SK-N-DZ (cell line): ENCODE measurements at regions not wholly inside any gene's neighbourhood (a gene's known extent, or its start where the extent isn't known, plus 50 kb on each side); places are given as distances from the start of the nearest gene placed in this dataset.

Experiments used
- DNase-seq: peaks from one replicate; pipeline ENCODE4 v3.0.0-alpha.2; 2015; ENCODE audit warnings: low spot score

DNA sequence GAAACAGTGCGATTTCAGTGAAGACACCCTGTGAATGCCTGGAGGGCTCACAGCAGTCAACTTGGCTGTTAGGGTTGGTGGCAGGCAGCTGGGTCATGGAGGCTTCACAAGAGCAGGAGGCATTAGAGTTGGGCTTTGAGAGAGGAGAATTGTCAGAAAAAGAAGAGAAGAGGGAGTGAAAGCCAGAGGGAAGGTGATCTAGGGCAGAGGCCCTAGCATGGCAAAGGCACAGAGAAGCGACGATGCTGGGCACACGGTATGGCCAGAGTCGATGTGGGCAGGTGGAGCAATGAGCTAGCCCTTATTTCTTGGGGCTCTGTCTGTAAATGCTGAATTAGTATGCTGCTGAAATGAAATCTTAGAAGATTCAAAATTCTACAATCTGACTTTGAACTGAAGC lies 52.6 kb upstream of the OLFM4 start:
- DNase-seq, result no peak

DNA sequence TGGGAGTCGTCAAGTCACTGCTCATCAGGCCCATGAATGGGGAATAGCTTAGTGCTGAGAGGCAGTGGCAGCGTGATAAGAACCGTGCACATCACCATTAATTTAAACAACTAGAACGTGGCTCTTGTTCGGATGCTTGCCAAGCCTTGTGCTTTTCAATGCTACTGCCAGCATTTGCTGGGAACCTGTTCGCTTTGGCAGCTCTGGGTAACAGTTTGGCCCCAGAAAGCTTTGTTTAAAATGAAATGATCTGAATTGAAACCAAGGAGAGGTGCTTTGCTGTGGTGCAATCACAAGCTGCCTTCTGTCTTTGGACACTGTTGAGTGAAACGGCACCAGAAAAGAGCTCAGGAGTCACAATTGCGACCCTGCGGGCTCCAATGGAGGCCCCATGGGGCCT lies 53.5 kb upstream of the OLFM4 start:
- no peak for DNase-seq

DNA sequence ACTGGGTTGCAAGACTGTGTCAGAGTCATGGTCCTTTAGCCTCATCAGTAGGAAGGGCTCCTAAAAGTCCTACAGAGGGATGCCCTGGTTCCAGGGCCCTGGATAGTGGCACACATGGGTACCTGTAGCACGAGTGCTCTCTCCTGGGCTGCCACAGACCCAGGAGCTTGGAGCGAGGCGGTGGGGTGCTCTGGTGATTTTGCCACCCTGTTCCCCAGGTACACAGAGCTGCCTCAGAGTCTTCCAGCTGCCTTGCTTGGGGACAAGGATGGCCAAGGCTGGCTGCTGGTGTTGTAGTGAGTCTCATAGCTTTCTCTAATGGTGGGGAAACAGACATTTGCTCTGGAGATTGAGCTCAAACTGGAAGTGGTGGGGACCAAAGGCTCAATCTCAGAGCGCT lies 53.9 kb upstream of the OLFM4 start:
- no peak for DNase-seq

GRCh38 chr13:52969373-52969772 lies 59.2 kb upstream of the OLFM4 start:
- no peak for DNase-seq

DNA sequence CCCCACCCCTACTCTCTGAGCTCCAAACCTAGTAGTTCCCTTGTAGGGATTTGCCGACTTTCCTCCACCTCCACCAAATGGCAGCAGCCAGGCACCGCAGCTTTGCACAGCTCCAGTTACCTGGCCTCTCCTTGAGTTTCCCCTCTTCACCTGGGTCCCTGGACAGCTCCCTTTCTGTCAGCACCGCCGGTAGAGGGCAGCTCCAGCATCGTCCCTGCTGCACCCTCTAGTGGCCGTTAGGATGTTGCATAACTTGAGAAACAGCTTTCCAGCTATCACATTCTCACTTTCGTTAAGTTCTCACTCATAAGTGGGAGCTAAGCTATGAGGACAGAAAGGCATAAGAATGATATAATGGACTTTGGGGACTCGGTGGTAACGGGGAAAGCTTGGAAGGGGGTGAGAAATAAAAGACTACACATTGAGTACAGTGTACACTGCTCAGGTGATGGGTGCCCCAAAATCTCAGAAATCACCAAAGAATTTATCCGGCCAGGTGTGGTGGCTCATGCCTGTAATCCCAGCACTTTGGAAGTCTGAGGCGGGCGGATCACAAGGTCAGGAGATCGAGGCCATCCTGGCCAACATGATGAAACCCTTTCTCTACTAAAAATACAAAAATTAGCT lies 60.4 kb upstream of the OLFM4 start:
- DNase-seq, result peak; percentile 55

DNA sequence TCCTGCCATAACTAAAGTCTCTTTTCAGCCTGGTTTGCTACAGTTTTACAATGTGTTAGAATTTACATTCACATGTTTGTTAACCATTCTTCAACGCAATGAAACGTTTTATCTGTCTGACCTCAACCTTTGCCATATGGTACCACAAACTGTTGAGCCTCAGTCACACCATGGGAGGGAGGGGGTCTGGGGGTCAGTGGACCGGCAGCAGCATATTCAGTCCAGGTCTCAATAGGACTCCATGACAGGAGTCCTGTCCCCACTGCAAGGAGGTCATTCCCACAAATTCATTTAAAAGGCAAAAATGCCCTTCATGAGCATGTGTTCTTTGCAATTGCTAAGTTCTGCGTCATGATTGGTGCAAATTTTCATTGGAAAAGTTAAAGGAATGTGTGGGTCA lies 66.6 kb upstream of the OLFM4 start:
- no peak for DNase-seq

- DNase-seq, result no peak
Observed at GRCh38 chr13:52961256-52961910, 67.2 kb upstream of the OLFM4 start.

DNA sequence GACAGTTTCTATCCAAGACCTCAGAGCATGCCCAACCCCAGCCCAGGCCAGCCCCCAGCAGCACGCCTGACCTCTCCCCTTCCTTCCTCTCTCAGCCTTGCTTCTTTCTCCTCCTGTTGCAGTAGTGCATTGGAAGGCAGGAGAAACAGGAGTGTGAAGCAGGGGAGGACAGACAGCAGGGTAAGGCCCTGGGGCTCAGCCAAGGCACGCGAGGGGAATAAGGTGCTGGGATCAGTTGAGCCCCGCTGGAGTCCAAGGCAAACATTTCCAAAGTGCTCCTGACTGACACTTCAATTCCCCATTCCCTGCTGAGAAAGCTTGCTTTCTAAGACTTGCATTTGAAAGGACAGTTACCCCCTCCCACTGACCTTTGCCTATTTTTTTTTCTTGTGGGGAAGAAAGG lies 73.1 kb upstream of the OLFM4 start:
- no peak for DNase-seq

- no peak for DNase-seq
Observed at GRCh38 chr13:52954838-52955237, 73.8 kb upstream of the OLFM4 start.

DNA sequence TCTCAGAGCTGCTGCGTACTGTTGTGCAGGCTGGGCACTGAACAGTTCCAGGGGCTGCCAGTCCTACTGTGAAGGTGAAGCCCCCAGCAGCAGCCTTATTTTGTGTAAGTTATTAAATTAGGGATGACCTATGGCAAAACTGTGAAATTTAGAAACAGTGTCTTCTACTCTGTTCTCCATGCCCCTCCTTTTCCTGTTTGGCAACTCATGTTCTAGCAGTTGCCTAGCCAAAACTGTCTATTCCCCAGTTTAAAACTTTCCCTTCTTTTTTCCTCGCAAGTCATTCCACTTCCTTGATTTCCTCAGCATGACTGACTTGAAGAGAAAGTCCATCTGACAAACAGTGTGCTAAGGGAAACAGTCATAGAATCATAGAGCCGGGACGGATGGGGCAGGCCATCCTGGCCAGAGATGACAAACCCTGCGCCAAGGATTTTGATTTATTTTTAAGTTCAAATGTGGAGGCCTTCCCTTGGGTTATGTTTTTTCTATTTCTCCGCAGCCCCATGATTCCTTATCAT lies 78.1 kb upstream of the OLFM4 start:
- DNase-seq, result no peak

GRCh38 chr13:52949742-52950141 lies 78.9 kb upstream of the OLFM4 start:
- DNase-seq, result no peak

DNA sequence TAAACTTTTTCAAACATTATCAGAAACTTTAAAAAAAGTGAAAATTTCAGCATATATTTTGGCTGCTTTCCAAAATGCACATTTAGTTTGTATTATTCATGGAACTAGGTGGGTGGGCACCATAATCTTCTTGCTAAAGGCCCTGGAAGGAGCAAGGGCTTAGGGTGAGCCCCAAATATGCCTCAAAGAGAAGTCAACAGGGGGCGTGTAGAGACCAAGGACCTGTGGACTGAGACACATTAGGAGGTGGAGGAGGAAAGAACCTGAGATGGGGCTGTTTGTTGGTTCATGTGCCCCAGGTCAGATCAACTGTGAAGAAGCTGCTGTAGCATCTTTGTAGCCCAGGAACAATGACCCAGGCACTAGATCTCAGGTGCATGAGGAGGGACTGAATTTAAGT lies 79.6 kb upstream of the OLFM4 start:
- no peak for DNase-seq

DNA sequence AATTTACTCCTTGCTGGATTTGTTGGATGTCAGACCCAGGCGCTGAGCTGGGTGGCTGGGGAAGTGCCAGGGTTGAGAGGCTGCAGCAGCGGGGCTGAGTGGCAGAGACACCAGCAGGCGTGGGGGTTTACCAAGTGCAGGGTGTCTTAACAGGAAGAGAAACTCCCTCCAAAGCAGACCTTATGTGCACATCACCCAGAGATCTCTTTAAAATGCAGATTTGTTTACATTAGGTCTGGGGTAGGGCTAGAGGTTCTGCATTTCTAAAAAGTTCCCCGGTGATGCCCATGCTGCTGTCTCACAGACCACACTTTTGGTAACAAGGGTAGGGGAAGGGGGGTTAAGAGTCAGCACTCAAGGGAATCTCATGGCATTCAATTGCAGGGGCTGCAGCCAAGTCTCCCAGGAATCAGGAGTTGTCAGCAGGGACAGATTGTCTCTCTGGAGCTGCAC lies 80.7 kb upstream of the OLFM4 start:
- DNase-seq, result no peak

DNA sequence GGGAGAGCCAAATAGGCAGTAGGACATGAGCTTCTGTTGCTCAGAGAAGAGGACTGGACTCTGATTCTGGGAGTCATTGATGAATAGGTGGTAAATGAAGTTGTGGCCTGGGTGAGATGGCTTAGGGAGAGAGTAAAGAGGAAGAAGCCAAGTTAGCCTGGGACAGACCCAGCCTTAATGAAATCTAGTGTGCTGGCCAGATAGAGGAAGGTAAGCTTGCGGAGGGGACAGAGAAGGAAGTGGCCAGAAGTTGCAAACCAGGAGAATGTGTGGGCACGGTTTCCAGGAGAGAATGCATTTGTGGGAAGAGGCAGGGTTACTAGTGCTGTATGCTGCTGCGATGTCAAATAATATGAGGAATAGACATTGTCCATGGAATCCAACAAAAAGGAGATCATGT lies 83.3 kb upstream of the OLFM4 start:
- no peak for DNase-seq

- DNase-seq, result no peak
Observed at GRCh38 chr13:52944697-52945096, 83.9 kb upstream of the OLFM4 start.

- no peak for DNase-seq
Observed at GRCh38 chr13:52938065-52938464, 89.6 kb upstream of the PCDH8 start.

GRCh38 chr13:52936806-52937205 lies 88.4 kb upstream of the PCDH8 start:
- DNase-seq, result no peak

GRCh38 chr13:52934258-52934657 lies 85.8 kb upstream of the PCDH8 start:
- DNase-seq, result no peak

GRCh38 chr13:52933547-52934210 lies 85.2 kb upstream of the PCDH8 start:
- no peak for DNase-seq

GRCh38 chr13:52933099-52933498 lies 84.7 kb upstream of the PCDH8 start:
- no peak for DNase-seq

- DNase-seq, result no peak
Observed at GRCh38 chr13:52932649-52933048, 84.2 kb upstream of the PCDH8 start.

DNA sequence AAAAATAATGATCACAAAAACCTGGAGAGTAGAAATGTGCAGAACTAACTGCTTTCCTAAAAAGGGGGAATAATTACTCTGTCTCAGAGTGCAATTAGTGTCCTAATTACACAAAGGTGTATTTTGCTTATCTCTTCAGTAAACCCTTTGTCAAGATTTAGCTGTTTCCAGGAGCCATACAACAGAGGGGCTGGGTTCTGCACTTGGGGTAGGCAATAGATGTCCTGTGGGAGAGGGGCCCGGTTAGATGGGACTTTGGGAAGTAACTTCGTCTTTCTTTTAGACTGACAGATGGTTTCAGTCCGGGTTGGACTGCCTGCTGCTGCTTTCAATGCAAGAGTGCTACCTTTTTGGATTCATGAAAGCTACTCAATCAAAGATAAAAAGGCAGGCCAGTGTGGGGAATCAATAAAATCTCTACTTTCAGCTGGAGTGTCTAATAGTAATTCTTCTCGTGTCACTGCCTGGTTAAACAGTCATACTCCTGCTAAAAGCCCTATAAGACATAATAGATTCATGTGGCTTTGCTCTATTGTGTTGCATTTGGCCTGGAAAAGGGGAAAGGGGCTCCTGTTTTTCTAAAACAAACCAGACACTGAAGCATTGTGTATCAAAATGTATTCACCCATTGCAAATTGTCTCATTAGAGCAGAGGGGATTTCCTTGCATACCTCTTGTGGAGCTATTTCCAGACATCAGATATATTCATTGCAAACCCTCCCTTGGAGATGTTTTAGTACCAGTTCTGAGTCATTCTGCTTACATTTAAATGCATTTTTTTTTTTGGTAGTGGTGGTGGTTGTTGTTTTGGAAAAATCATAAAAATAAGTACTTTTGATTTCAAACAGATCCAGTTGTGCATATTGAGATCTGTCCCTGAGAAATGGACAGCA lies 83.3 kb upstream of the PCDH8 start:
- DNase-seq, result no peak
